ENCODE measurements at regions not wholly inside any gene's neighbourhood (a gene's known extent, or its start where the extent isn't known, plus 50 kb on each side); places are given as distances from the start of the nearest gene placed in this dataset.
"Not testable (repeated sequence)": the region's sequence is repeated elsewhere in the genome, so short reads cannot be mapped to it uniquely, and the experiment has no call there.

GRCh38 chr21:26238646-26239045 lies 68.1 kb upstream of the APP start (continued):
- TF ChIP-seq, protein P1, sequence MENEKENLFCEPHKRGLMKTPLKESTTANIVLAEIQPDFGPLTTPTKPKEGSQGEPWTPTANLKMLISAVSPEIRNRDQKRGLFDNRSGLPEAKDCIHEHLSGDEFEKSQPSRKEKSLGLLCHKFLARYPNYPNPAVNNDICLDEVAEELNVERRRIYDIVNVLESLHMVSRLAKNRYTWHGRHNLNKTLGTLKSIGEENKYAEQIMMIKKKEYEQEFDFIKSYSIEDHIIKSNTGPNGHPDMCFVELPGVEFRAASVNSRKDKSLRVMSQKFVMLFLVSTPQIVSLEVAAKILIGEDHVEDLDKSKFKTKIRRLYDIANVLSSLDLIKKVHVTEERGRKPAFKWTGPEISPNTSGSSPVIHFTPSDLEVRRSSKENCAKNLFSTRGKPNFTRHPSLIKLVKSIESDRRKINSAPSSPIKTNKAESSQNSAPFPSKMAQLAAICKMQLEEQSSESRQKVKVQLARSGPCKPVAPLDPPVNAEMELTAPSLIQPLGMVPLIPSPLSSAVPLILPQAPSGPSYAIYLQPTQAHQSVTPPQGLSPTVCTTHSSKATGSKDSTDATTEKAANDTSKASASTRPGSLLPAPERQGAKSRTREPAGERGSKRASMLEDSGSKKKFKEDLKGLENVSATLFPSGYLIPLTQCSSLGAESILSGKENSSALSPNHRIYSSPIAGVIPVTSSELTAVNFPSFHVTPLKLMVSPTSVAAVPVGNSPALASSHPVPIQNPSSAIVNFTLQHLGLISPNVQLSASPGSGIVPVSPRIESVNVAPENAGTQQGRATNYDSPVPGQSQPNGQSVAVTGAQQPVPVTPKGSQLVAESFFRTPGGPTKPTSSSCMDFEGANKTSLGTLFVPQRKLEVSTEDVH (IDR thresholded peaks at IDR 0.05; ENCODE audit: low read depth, partially characterized antibody): no peak
- TF ChIP-seq GTF2B (IDR thresholded peaks at IDR 0.05; ENCODE audit: extremely low read depth, insufficient read length): no peak
- TF ChIP-seq, protein P2, sequence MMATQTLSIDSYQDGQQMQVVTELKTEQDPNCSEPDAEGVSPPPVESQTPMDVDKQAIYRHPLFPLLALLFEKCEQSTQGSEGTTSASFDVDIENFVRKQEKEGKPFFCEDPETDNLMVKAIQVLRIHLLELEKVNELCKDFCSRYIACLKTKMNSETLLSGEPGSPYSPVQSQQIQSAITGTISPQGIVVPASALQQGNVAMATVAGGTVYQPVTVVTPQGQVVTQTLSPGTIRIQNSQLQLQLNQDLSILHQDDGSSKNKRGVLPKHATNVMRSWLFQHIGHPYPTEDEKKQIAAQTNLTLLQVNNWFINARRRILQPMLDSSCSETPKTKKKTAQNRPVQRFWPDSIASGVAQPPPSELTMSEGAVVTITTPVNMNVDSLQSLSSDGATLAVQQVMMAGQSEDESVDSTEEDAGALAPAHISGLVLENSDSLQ (IDR thresholded peaks at IDR 0.05): no peak

GRCh38 chr21:26236281-26236680 lies 65.7 kb upstream of the APP start:
- Histone ChIP-seq H2AFZ (ENCODE audit: low read depth, low read length) (no peak overlapping the region), H3K9me3 (replicated peaks; ENCODE audit: control insufficient read depth, insufficient read depth, low read depth, low read length) (no peaks in the 10 kb centered on the region), H3K9me1 (ENCODE audit: control insufficient read depth, insufficient read depth, low read length) (no peaks in the 10 kb centered on the region), H3K4me2 (ENCODE audit: insufficient read depth, low read length) (no peak overlapping the region), H3K9ac (ENCODE audit: insufficient read depth in 1 of 2, low read depth in 2 of 2, low read length in 2 of 2) (no peak overlapping the region), H3K79me2 (ENCODE audit: control insufficient read depth, insufficient read depth, low read length) (no peaks in the 10 kb centered on the region), H4K20me1 (replicated peaks; ENCODE audit: control insufficient read depth, insufficient read depth, low read length) (no peaks in the 10 kb centered on the region), H3K36me3 (ENCODE audit: control insufficient read depth, insufficient read depth, low read length) (no peaks in the 10 kb centered on the region), H3K27me3 (ENCODE audit: control insufficient read depth in 2 of 2, insufficient read depth in 2 of 2, low read length in 2 of 2) (no peaks in the 10 kb centered on the region), H3K27ac (ENCODE audit: extremely low read depth, low read depth, low read length) (no peak overlapping the region), H3K4me3 (no peak overlapping the region), H3K4me1 (replicated peaks in 1 of 2; ENCODE audit: control insufficient read depth in 2 of 2, insufficient read depth in 2 of 2, low read length in 2 of 2) (no peaks in the 10 kb centered on the region)
- no peak for ATAC-seq
- BruUV-seq (replicated peaks): no TSS peak
- ChIA-PET POLR2A (no interaction called here), CTCF (ENCODE audit: low intra/inter-chr PET ratio) (no interaction called here)
- intact Hi-C loops (cut with micrococcal nuclease) (no loop called here), in situ Hi-C loops (cut with MboI) (no loop called here)
- TF ChIP-seq POLR2H (tag; IDR thresholded peaks at IDR 0.05; ENCODE audit: low read depth) (no peak), RNF2 (IDR thresholded peaks at IDR 0.05) (no peak)
- TF ChIP-seq, protein P3, sequence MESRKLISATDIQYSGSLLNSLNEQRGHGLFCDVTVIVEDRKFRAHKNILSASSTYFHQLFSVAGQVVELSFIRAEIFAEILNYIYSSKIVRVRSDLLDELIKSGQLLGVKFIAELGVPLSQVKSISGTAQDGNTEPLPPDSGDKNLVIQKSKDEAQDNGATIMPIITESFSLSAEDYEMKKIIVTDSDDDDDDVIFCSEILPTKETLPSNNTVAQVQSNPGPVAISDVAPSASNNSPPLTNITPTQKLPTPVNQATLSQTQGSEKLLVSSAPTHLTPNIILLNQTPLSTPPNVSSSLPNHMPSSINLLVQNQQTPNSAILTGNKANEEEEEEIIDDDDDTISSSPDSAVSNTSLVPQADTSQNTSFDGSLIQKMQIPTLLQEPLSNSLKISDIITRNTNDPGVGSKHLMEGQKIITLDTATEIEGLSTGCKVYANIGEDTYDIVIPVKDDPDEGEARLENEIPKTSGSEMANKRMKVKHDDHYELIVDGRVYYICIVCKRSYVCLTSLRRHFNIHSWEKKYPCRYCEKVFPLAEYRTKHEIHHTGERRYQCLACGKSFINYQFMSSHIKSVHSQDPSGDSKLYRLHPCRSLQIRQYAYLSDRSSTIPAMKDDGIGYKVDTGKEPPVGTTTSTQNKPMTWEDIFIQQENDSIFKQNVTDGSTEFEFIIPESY (CRISPR knock-in tag; IDR thresholded peaks at IDR 0.05): no peak
- 0% methylated on average over 4 of the region's 4 CpGs for WGBS (ENCODE audit: insufficient coverage, low coverage, missing lambda C conversion rate)
- FAIRE-seq: no peak
- DNase-seq (ENCODE audit: extremely low read depth in 1 of 4, low spot score in 3 of 4): no peak

- H3K79me2 ChIP-seq (ENCODE audit: control insufficient read depth, insufficient read depth, low read length); H3K9ac ChIP-seq (ENCODE audit: insufficient read depth in 1 of 2, low read depth in 2 of 2, low read length in 2 of 2); ATAC-seq; H4K20me1 ChIP-seq (replicated peaks; ENCODE audit: control insufficient read depth, insufficient read depth, low read length); H3K9me3 ChIP-seq (replicated peaks; ENCODE audit: control insufficient read depth, insufficient read depth, low read depth, low read length); H3K9me1 ChIP-seq (ENCODE audit: control insufficient read depth, insufficient read depth, low read length); H3K27ac ChIP-seq (ENCODE audit: extremely low read depth, low read depth, low read length); H2AFZ ChIP-seq (ENCODE audit: low read depth, low read length); intact Hi-C loops (cut with micrococcal nuclease); H3K4me1 ChIP-seq (replicated peaks in 1 of 2; ENCODE audit: control insufficient read depth in 2 of 2, insufficient read depth in 2 of 2, low read length in 2 of 2); CTCF ChIA-PET (ENCODE audit: low intra/inter-chr PET ratio); H3K27me3 ChIP-seq (ENCODE audit: control insufficient read depth in 2 of 2, insufficient read depth in 2 of 2, low read length in 2 of 2); H3K4me2 ChIP-seq (ENCODE audit: insufficient read depth, low read length); H3K4me3 ChIP-seq; in situ Hi-C loops (cut with MboI); BruUV-seq (replicated peaks); H3K36me3 ChIP-seq (ENCODE audit: control insufficient read depth, insufficient read depth, low read length); DNase-seq (ENCODE audit: extremely low read depth in 1 of 4, low spot score in 3 of 4); FAIRE-seq; POLR2A ChIA-PET: not testable (repeated sequence)
- WGBS (ENCODE audit: insufficient coverage, low coverage, missing lambda C conversion rate): 5% methylated on average over 1 of the region's 1 CpG
These were observed 62.7 kb upstream of the APP start for GRCh38 chr21:26233297-26233696.
